ENCODE measurements at regions not wholly inside any gene's neighbourhood (a gene's known extent, or its start where the extent isn't known, plus 50 kb on each side); places are given as distances from the start of the nearest gene placed in this dataset.

GRCh38 chr6:22043284-22043962 is 253.4 kb downstream of the PRL start:
- H3K36me3 ChIP-seq (replicated peaks in 1 of 2; ENCODE audit: control insufficient read depth in 1 of 2, insufficient read depth in 2 of 2, low read length in 1 of 2) = peaks cover 0 to 15% of the 10 kb centered on the region in 2 experiments
- 92% methylated on average over 5 of the region's 7 CpGs for WGBS (ENCODE audit: low lambda C conversion rate)
- CTCF ChIA-PET = interaction anchor here (0.9 kb wide), 1 partner anchor 25 kb away, joined by 3 read pairs; no protein-coding TSS in a partner anchor

DNA sequence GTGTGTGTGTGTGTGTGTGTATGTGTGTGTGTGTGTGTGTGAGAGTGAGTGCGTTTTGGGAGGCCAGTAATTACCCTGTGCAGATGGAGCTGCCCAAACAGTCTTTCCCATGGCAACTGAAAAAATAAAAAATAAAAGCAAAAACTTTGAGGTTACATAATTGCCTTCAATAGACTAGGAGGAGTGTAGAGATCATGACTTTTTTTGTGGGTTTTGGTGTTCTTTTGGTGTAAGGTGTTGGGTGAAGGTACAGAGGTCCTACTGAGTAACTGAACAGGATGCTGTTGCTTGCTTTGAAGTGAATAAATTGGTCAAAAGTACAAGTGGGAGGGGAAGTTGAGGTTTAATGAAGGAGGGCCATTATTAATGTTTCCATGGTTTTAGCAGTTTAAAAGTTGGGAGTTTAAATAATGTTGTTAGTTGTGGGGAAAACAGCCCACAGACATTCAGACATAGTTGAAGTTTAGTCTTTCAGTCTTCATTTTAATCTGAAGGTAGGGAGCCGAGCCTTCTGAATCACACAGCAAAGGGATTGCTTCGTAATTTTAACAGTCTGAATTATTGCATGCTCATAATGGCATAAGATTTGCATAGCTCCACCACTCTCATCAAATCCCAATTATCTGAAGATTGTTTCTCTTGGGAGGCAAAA is 251.4 kb downstream of the PRL start:
- H3K79me2 ChIP-seq (ENCODE audit: insufficient read depth) = no peaks in the 10 kb centered on the region; the same call in 1 of the 2 replicates
- no peaks in the 10 kb centered on the region for H3K9me2 ChIP-seq
- H3K4me2 ChIP-seq = no peak overlapping the region
- no peaks in the 10 kb centered on the region for H4K20me1 ChIP-seq (ENCODE audit: insufficient read depth)
- peaks cover 7% of the 10 kb centered on the region for H3F3A ChIP-seq (replicated peaks; ENCODE audit: insufficient read depth)
- H3K4me3 ChIP-seq (ENCODE audit: low read depth in 2 of 2, low read length in 1 of 2) = no peak overlapping the region
- TF ChIP-seq, protein P1, sequence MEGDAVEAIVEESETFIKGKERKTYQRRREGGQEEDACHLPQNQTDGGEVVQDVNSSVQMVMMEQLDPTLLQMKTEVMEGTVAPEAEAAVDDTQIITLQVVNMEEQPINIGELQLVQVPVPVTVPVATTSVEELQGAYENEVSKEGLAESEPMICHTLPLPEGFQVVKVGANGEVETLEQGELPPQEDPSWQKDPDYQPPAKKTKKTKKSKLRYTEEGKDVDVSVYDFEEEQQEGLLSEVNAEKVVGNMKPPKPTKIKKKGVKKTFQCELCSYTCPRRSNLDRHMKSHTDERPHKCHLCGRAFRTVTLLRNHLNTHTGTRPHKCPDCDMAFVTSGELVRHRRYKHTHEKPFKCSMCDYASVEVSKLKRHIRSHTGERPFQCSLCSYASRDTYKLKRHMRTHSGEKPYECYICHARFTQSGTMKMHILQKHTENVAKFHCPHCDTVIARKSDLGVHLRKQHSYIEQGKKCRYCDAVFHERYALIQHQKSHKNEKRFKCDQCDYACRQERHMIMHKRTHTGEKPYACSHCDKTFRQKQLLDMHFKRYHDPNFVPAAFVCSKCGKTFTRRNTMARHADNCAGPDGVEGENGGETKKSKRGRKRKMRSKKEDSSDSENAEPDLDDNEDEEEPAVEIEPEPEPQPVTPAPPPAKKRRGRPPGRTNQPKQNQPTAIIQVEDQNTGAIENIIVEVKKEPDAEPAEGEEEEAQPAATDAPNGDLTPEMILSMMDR (IDR thresholded peaks at IDR 0.05) = no peak
- TF ChIP-seq, protein P2, sequence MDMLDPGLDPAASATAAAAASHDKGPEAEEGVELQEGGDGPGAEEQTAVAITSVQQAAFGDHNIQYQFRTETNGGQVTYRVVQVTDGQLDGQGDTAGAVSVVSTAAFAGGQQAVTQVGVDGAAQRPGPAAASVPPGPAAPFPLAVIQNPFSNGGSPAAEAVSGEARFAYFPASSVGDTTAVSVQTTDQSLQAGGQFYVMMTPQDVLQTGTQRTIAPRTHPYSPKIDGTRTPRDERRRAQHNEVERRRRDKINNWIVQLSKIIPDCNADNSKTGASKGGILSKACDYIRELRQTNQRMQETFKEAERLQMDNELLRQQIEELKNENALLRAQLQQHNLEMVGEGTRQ (IDR thresholded peaks at IDR 0.05; ENCODE audit: borderline replicate concordance, low read depth, low read length) = no peak
- H3K27me3 ChIP-seq (ENCODE audit: insufficient read depth) = no peaks in the 10 kb centered on the region
- POLR2A ChIA-PET = no interaction called here
- WGBS (ENCODE audit: low lambda C conversion rate) = 92% methylated on average over 3 of the region's 3 CpGs
- H2AFZ ChIP-seq (ENCODE audit: low read depth) = no peak overlapping the region
- CTCF ChIA-PET = interaction anchor here (0.6 to 1.2 kb wide), 2 partner anchors 17 kb away, joined by 3 read pairs; no protein-coding TSS in a partner anchor
- H3K27ac ChIP-seq (ENCODE audit: low read depth in 2 of 2, low read length in 1 of 2) = no peak overlapping the region
- H3K9me3 ChIP-seq = peaks cover 4% of the 10 kb centered on the region
- no peak overlapping the region for H3K9ac ChIP-seq
- peaks cover 0 to 4% of the 10 kb centered on the region in 2 experiments for H3K36me3 ChIP-seq (replicated peaks in 1 of 2; ENCODE audit: control insufficient read depth in 1 of 2, insufficient read depth in 2 of 2, low read length in 1 of 2)
- H3K4me1 ChIP-seq (ENCODE audit: control insufficient read depth in 1 of 2, insufficient read depth in 2 of 2, low read depth in 1 of 2, low read length in 1 of 2) = peaks cover 0 to 14% of the 10 kb centered on the region in 2 experiments; a peak in 2 of 4 replicates
- DNase-seq = no peak

More at GRCh38 chr6:22043284-22043962, 253.4 kb downstream of the PRL start:
- POLR2A ChIA-PET = no interaction called here
- peaks cover 0 to 14% of the 10 kb centered on the region in 2 experiments; a peak in 2 of 4 replicates for H3K4me1 ChIP-seq (ENCODE audit: control insufficient read depth in 1 of 2, insufficient read depth in 2 of 2, low read depth in 1 of 2, low read length in 1 of 2)
- no peak overlapping the region for H3K9ac ChIP-seq
- H3K27me3 ChIP-seq (ENCODE audit: insufficient read depth) = no peaks in the 10 kb centered on the region
- no peaks in the 10 kb centered on the region for H3K9me2 ChIP-seq
- H3K4me2 ChIP-seq = no peak overlapping the region
- TF ChIP-seq TEAD4 (IDR thresholded peaks at IDR 0.05; ENCODE audit: borderline replicate concordance, insufficient read depth) (no peak), RXRA (IDR thresholded peaks at IDR 0.05; ENCODE audit: borderline replicate concordance, low read depth) (no peak), ELF1 (IDR thresholded peaks at IDR 0.05) (no peak), EZH2phosphoT487 (IDR thresholded peaks at IDR 0.05; ENCODE audit: borderline replicate concordance, low read depth) (no peak)
- H3K79me2 ChIP-seq (ENCODE audit: insufficient read depth) = no peaks in the 10 kb centered on the region; the same call in 1 of the 2 replicates
- H4K20me1 ChIP-seq (ENCODE audit: insufficient read depth) = no peaks in the 10 kb centered on the region
- no peak overlapping the region for H3K4me3 ChIP-seq (ENCODE audit: low read depth in 2 of 2, low read length in 1 of 2)
- no peak for DNase-seq
- no peak overlapping the region for H2AFZ ChIP-seq (ENCODE audit: low read depth)
- H3F3A ChIP-seq (replicated peaks; ENCODE audit: insufficient read depth) = peaks cover 7% of the 10 kb centered on the region
- peaks cover 6% of the 10 kb centered on the region for H3K9me3 ChIP-seq
- H3K27ac ChIP-seq (ENCODE audit: low read depth in 2 of 2, low read length in 1 of 2) = peak overlapping the region in 1 of 2 experiments; percentile 60; a peak in 1 of 4 replicates
